GM12872 (cell line): ENCODE measurements at regions not wholly inside any gene's neighbourhood (a gene's known extent, or its start where the extent isn't known, plus 50 kb on each side); places are given as distances from the start of the nearest gene placed in this dataset.

Experiments
- CTCF ChIP-seq: IDR thresholded peaks from 3 replicates; pipeline ENCODE4 v1.5.1; 2011; ENCODE audit warnings: low read depth, mild to moderate bottlenecking, low read length, moderate library complexity; ENCODE audit not compliant: insufficient read depth

DNA sequence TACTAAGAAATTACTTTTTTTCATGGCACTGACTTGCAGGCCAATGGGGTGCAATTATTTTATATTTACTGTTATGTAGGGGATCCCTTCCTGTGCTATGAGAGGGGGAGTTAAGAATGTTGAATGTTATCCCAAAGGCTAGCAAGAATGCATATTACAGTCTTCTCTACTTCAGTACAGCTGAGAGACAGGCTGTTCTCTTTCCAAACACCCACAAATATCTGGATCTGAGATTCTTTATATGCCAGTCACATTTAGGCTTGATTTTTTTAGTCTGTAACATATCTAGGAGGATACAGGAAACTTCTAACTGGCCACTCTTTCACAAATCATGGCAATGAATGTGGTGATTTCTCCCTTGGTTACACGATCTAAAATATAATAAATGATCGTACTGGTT is 266.4 kb upstream of the FZD8 start:
- TF ChIP-seq CTCF, result no peak

GRCh38 chr10:35907548-35907947 is 265.5 kb upstream of the FZD8 start:
- TF ChIP-seq CTCF, result no peak

DNA sequence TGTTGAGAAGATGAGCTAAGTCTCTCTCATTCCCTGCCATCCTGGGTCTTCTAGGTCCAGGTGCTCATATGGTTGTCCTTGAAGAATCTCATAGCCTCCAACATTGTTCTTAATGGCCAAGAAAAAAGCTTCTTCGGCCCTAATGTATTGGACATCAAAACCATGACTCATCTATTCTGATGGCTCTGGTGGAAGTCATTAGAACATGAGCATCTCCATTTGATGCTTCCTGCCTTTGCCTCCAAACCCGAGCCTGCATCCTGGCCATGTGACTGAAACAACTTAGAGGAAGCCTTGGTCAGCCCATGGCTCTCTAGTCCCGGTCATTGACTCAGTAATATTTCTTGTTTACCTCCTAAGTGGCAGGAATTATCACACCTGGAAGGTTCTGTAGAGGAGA is 264.1 kb upstream of the FZD8 start:
- no peak for TF ChIP-seq CTCF

GRCh38 chr10:35903021-35903420 is 260.9 kb upstream of the FZD8 start:
- TF ChIP-seq CTCF, result no peak

- TF ChIP-seq CTCF, result no peak
Observed at GRCh38 chr10:35898716-35899440, 256.8 kb upstream of the FZD8 start.

DNA sequence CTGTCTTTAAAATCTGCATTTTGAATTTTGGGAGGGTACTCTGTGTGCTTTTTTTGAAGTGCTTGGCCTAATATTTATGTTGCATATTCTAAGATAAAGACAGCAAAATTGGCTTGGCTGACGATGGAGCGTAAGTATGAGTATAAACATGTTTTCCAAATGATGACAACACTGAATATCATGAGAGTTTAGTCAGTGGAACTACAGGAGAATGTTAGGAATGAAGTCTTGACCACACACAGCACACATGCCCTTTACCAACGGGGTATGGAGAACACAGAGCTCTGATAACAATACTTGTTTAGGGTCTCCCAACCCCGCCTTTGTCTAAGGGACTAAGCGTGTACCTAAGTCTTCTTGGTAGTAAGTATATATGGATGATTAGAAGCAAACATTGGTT is 253.9 kb upstream of the FZD8 start:
- TF ChIP-seq CTCF, result no peak

DNA sequence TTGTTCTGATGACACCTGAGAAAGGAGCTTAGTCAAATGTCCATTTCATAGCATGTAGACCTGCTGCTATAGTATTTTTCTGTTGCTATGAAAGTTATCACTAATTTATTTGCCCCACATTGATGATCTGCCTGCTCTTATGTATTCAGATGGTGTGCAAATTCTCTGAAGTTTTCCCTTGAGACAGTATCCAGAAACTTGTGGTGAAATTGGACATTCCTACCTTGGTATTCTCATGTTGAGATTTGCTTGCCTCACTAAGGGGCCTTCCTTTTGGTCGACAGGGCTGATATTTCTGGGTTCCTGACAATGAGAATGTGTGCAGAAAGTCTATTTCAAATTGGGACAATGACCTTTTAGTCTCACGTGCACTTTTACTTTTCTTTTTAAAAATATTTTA is 253.2 kb upstream of the FZD8 start:
- no peak for TF ChIP-seq CTCF
